ENCODE measurements at regions not wholly inside any gene's neighbourhood (a gene's known extent, or its start where the extent isn't known, plus 50 kb on each side); places are given as distances from the start of the nearest gene placed in this dataset.

GRCh38 chr17:68175905-68176304, 71.9 kb upstream of the AMZ2 start:
- Histone ChIP-seq H3K27ac (no peak overlapping the region), H3K4me2 (no peak overlapping the region)

GRCh38 chr17:68176718-68177117, 71.1 kb upstream of the AMZ2 start:
- Histone ChIP-seq H3K27ac (no peak overlapping the region), H3K27me3 (ENCODE audit: insufficient read depth, low read depth) (no peaks in the 10 kb centered on the region), H3K4me2 (no peak overlapping the region), H3K9ac (no peak overlapping the region), H3K4me3 (IDR thresholded peaks at IDR 0.05; ENCODE audit: insufficient read depth, low read depth, low read length) (no peak overlapping the region), H3K4me1 (ENCODE audit: low read depth, poor library complexity, severe bottlenecking) (peaks cover 37% of the 10 kb centered on the region), H3K79me2 (ENCODE audit: insufficient read depth, low read depth) (no peaks in the 10 kb centered on the region), H3K36me3 (ENCODE audit: insufficient read depth) (no peaks in the 10 kb centered on the region), H2AFZ (ENCODE audit: low read depth) (no peak overlapping the region), H4K20me1 (ENCODE audit: insufficient read depth) (no peaks in the 10 kb centered on the region)
- no peak for TF ChIP-seq CTCF (conservative IDR thresholded peaks at IDR 0.05; ENCODE audit: low read depth, low read length)

More at GRCh38 chr17:68175905-68176304, 71.9 kb upstream of the AMZ2 start:
- Histone ChIP-seq H3K4me3 (IDR thresholded peaks at IDR 0.05; ENCODE audit: insufficient read depth, low read depth, low read length) (no peak overlapping the region), H3K36me3 (ENCODE audit: insufficient read depth) (no peaks in the 10 kb centered on the region), H4K20me1 (ENCODE audit: insufficient read depth) (no peaks in the 10 kb centered on the region), H3K9ac (no peak overlapping the region), H3K79me2 (ENCODE audit: insufficient read depth, low read depth) (no peaks in the 10 kb centered on the region), H3K27me3 (ENCODE audit: insufficient read depth, low read depth) (no peaks in the 10 kb centered on the region), H2AFZ (ENCODE audit: low read depth) (no peak overlapping the region), H3K4me1 (ENCODE audit: low read depth, poor library complexity, severe bottlenecking) (peaks cover 31% of the 10 kb centered on the region)
- TF ChIP-seq CTCF (conservative IDR thresholded peaks at IDR 0.05; ENCODE audit: low read depth, low read length): no peak

- H3K27me3 ChIP-seq (ENCODE audit: insufficient read depth, low read depth): no peaks in the 10 kb centered on the region
- no peaks in the 10 kb centered on the region for H3K79me2 ChIP-seq (ENCODE audit: insufficient read depth, low read depth)
- no peak overlapping the region for H3K4me3 ChIP-seq (IDR thresholded peaks at IDR 0.05; ENCODE audit: insufficient read depth, low read depth, low read length)
- peaks cover 45% of the 10 kb centered on the region for H3K4me1 ChIP-seq (ENCODE audit: low read depth, poor library complexity, severe bottlenecking)
- H3K36me3 ChIP-seq (ENCODE audit: insufficient read depth): no peaks in the 10 kb centered on the region
- TF ChIP-seq CTCF (conservative IDR thresholded peaks at IDR 0.05; ENCODE audit: low read depth, low read length): no peak
- H3K27ac ChIP-seq: no peak overlapping the region
- no peak overlapping the region for H3K4me2 ChIP-seq
- H3K9ac ChIP-seq: no peak overlapping the region
- H2AFZ ChIP-seq (ENCODE audit: low read depth): no peak overlapping the region
- H4K20me1 ChIP-seq (ENCODE audit: insufficient read depth): no peaks in the 10 kb centered on the region
Measured at GRCh38 chr17:68178831-68179230, 69.0 kb upstream of the AMZ2 start.

- no peak for TF ChIP-seq CTCF (conservative IDR thresholded peaks at IDR 0.05; ENCODE audit: low read depth, low read length)
- H4K20me1 ChIP-seq (ENCODE audit: insufficient read depth): no peaks in the 10 kb centered on the region
Measured at GRCh38 chr17:68179236-68179925, 68.5 kb upstream of the AMZ2 start.

More at GRCh38 chr17:68179236-68179925, 68.5 kb upstream of the AMZ2 start:
- Histone ChIP-seq H3K4me3 (IDR thresholded peaks at IDR 0.05; ENCODE audit: insufficient read depth, low read depth, low read length) (no peak overlapping the region), H3K4me1 (ENCODE audit: low read depth, poor library complexity, severe bottlenecking) (peaks cover 48% of the 10 kb centered on the region), H3K36me3 (ENCODE audit: insufficient read depth) (no peaks in the 10 kb centered on the region), H3K27ac (no peak overlapping the region), H3K9ac (no peak overlapping the region), H3K4me2 (no peak overlapping the region), H3K27me3 (ENCODE audit: insufficient read depth, low read depth) (no peaks in the 10 kb centered on the region), H3K79me2 (ENCODE audit: insufficient read depth, low read depth) (no peaks in the 10 kb centered on the region), H2AFZ (ENCODE audit: low read depth) (no peak overlapping the region)

All from KMS-11 (cell line).